ENCODE measurements at regions not wholly inside any gene's neighbourhood (a gene's known extent, or its start where the extent isn't known, plus 50 kb on each side); places are given as distances from the start of the nearest gene placed in this dataset.

GRCh38 chr12:30314506-30315100 lies 381.1 kb downstream of the IPO8 start:
- H2BK12ac ChIP-seq (ENCODE audit: low read length in 2 of 2), result no peak overlapping the region
- H3K4me2 ChIP-seq (ENCODE audit: low read length, poor library complexity, severe bottlenecking), result no peak overlapping the region
- no peak overlapping the region for H4K91ac ChIP-seq (ENCODE audit: low read length)
- no peak overlapping the region for H2AK5ac ChIP-seq (ENCODE audit: low read length, severe bottlenecking)
- H3K4ac ChIP-seq (ENCODE audit: low read depth in 1 of 2, low read length in 2 of 2), result no peak overlapping the region
- H2AFZ ChIP-seq (ENCODE audit: low read depth, low read length), result no peak overlapping the region
- no peak overlapping the region for H3K4me3 ChIP-seq (ENCODE audit: insufficient read depth in 1 of 2, low read depth in 1 of 2, low read length in 2 of 2)
- no peak overlapping the region for H2BK5ac ChIP-seq (ENCODE audit: low read depth, low read length, poor library complexity, severe bottlenecking)
- no peaks in the 10 kb centered on the region for H3K4me1 ChIP-seq (ENCODE audit: control insufficient read depth, insufficient read depth, low read depth, low read length)
- no peak overlapping the region for H3K9ac ChIP-seq (ENCODE audit: low read length)
- no peaks in the 10 kb centered on the region for H3K27me3 ChIP-seq (ENCODE audit: control insufficient read depth in 1 of 2, insufficient read depth in 1 of 2, low read length in 2 of 2)
- H3K36me3 ChIP-seq (ENCODE audit: control insufficient read depth in 1 of 2, insufficient read depth in 2 of 2, low read depth in 1 of 2, low read length in 2 of 2), result no peaks in the 10 kb centered on the region
- H3K27ac ChIP-seq (ENCODE audit: low read length, poor library complexity, severe bottlenecking), result no peak overlapping the region
- no peaks in the 10 kb centered on the region for H3K9me3 ChIP-seq (ENCODE audit: control insufficient read depth, low read length)
- no peak overlapping the region for H3K14ac ChIP-seq (ENCODE audit: low read length in 2 of 2)
- no peak overlapping the region for H2BK120ac ChIP-seq (ENCODE audit: low read depth, low read length)
- no peak overlapping the region for H3K18ac ChIP-seq (ENCODE audit: low read depth in 1 of 2, low read length in 2 of 2)
- no peak overlapping the region for H3K23ac ChIP-seq (ENCODE audit: low read length in 2 of 2)
- H4K8ac ChIP-seq (ENCODE audit: low read length), result no peak overlapping the region
- no peaks in the 10 kb centered on the region for H3K79me1 ChIP-seq (replicated peaks; ENCODE audit: low read length, poor library complexity, severe bottlenecking)
- 58% methylated on average over 3 of the region's 5 CpGs for WGBS
- H2BK15ac ChIP-seq (ENCODE audit: low read depth, poor library complexity, severe bottlenecking), result no peak overlapping the region
- DNase-seq, result no peak

GRCh38 chr12:30308010-30308717 lies 387.5 kb downstream of the IPO8 start:
- Histone ChIP-seq H3K27me3 (ENCODE audit: control insufficient read depth in 1 of 2, insufficient read depth in 1 of 2, low read length in 2 of 2) (no peaks in the 10 kb centered on the region), H3K4me3 (ENCODE audit: insufficient read depth in 1 of 2, low read depth in 1 of 2, low read length in 2 of 2) (no peak overlapping the region)

GRCh38 chr12:30304528-30304927 lies 391.1 kb downstream of the IPO8 start:
- no peaks in the 10 kb centered on the region for H3K4me1 ChIP-seq (ENCODE audit: control insufficient read depth, insufficient read depth, low read depth, low read length)
- no peak overlapping the region for H3K23ac ChIP-seq (ENCODE audit: low read length in 2 of 2)
- H3K27ac ChIP-seq (ENCODE audit: low read length, poor library complexity, severe bottlenecking), result no peak overlapping the region
- H2BK15ac ChIP-seq (ENCODE audit: low read depth, poor library complexity, severe bottlenecking), result no peak overlapping the region
- no peak for DNase-seq
- H3K9ac ChIP-seq (ENCODE audit: low read length), result no peak overlapping the region
- no peaks in the 10 kb centered on the region for H3K9me3 ChIP-seq (ENCODE audit: control insufficient read depth, low read length)
- H2AFZ ChIP-seq (ENCODE audit: low read depth, low read length), result no peak overlapping the region
- no peak overlapping the region for H3K4ac ChIP-seq (ENCODE audit: low read depth in 1 of 2, low read length in 2 of 2)
- H2BK12ac ChIP-seq (ENCODE audit: low read length in 2 of 2), result no peak overlapping the region
- H4K8ac ChIP-seq (ENCODE audit: low read length), result no peak overlapping the region
- H2BK120ac ChIP-seq (ENCODE audit: low read depth, low read length), result no peak overlapping the region
- H2AK5ac ChIP-seq (ENCODE audit: low read length, severe bottlenecking), result no peak overlapping the region
- H3K14ac ChIP-seq (ENCODE audit: low read length in 2 of 2), result no peak overlapping the region
- no peak overlapping the region for H3K18ac ChIP-seq (ENCODE audit: low read depth in 1 of 2, low read length in 2 of 2)
- H2BK5ac ChIP-seq (ENCODE audit: low read depth, low read length, poor library complexity, severe bottlenecking), result no peak overlapping the region
- H3K27me3 ChIP-seq (ENCODE audit: control insufficient read depth in 1 of 2, insufficient read depth in 1 of 2, low read length in 2 of 2), result no peaks in the 10 kb centered on the region
- no peak overlapping the region for H3K4me3 ChIP-seq (ENCODE audit: insufficient read depth in 1 of 2, low read depth in 1 of 2, low read length in 2 of 2)
- no peaks in the 10 kb centered on the region for H3K79me1 ChIP-seq (replicated peaks; ENCODE audit: low read length, poor library complexity, severe bottlenecking)
- H3K36me3 ChIP-seq (ENCODE audit: control insufficient read depth in 1 of 2, insufficient read depth in 2 of 2, low read depth in 1 of 2, low read length in 2 of 2), result no peaks in the 10 kb centered on the region
- no peak overlapping the region for H4K91ac ChIP-seq (ENCODE audit: low read length)
- no peak overlapping the region for H3K4me2 ChIP-seq (ENCODE audit: low read length, poor library complexity, severe bottlenecking)

More at GRCh38 chr12:30308010-30308717, 387.5 kb downstream of the IPO8 start:
- H2AFZ ChIP-seq (ENCODE audit: low read depth, low read length), result no peak overlapping the region
- H3K18ac ChIP-seq (ENCODE audit: low read depth in 1 of 2, low read length in 2 of 2), result no peak overlapping the region
- H4K91ac ChIP-seq (ENCODE audit: low read length), result no peak overlapping the region
- no peaks in the 10 kb centered on the region for H3K9me3 ChIP-seq (ENCODE audit: control insufficient read depth, low read length)
- no peak overlapping the region for H3K14ac ChIP-seq (ENCODE audit: low read length in 2 of 2)
- H3K23ac ChIP-seq (ENCODE audit: low read length in 2 of 2), result no peak overlapping the region
- no peaks in the 10 kb centered on the region for H3K36me3 ChIP-seq (ENCODE audit: control insufficient read depth in 1 of 2, insufficient read depth in 2 of 2, low read depth in 1 of 2, low read length in 2 of 2)
- H3K4ac ChIP-seq (ENCODE audit: low read depth in 1 of 2, low read length in 2 of 2), result no peak overlapping the region
- H2AK5ac ChIP-seq (ENCODE audit: low read length, severe bottlenecking), result no peak overlapping the region
- H3K4me1 ChIP-seq (ENCODE audit: control insufficient read depth, insufficient read depth, low read depth, low read length), result no peaks in the 10 kb centered on the region
- no peak overlapping the region for H2BK15ac ChIP-seq (ENCODE audit: low read depth, poor library complexity, severe bottlenecking)
- no peak overlapping the region for H4K8ac ChIP-seq (ENCODE audit: low read length)
- no peaks in the 10 kb centered on the region for H3K79me1 ChIP-seq (replicated peaks; ENCODE audit: low read length, poor library complexity, severe bottlenecking)
- no peak overlapping the region for H3K4me2 ChIP-seq (ENCODE audit: low read length, poor library complexity, severe bottlenecking)
- no peak overlapping the region for H3K27ac ChIP-seq (ENCODE audit: low read length, poor library complexity, severe bottlenecking)
- 45% methylated on average over 1 of the region's 4 CpGs for WGBS
- H2BK12ac ChIP-seq (ENCODE audit: low read length in 2 of 2), result no peak overlapping the region
- H2BK120ac ChIP-seq (ENCODE audit: low read depth, low read length), result no peak overlapping the region
- DNase-seq, result no peak
- H2BK5ac ChIP-seq (ENCODE audit: low read depth, low read length, poor library complexity, severe bottlenecking), result no peak overlapping the region
- H3K9ac ChIP-seq (ENCODE audit: low read length), result no peak overlapping the region

GRCh38 chr12:30301291-30301690 lies 394.4 kb downstream of the IPO8 start:
- no peak overlapping the region for H4K91ac ChIP-seq (ENCODE audit: low read length)
- no peaks in the 10 kb centered on the region for H3K79me1 ChIP-seq (replicated peaks; ENCODE audit: low read length, poor library complexity, severe bottlenecking)
- no peak overlapping the region for H3K14ac ChIP-seq (ENCODE audit: low read length in 2 of 2)
- no peak overlapping the region for H2BK5ac ChIP-seq (ENCODE audit: low read depth, low read length, poor library complexity, severe bottlenecking)
- no peaks in the 10 kb centered on the region for H3K9me3 ChIP-seq (ENCODE audit: control insufficient read depth, low read length)
- no peaks in the 10 kb centered on the region for H3K36me3 ChIP-seq (ENCODE audit: control insufficient read depth in 1 of 2, insufficient read depth in 2 of 2, low read depth in 1 of 2, low read length in 2 of 2)
- H2AK5ac ChIP-seq (ENCODE audit: low read length, severe bottlenecking), result no peak overlapping the region
- H2AFZ ChIP-seq (ENCODE audit: low read depth, low read length), result no peak overlapping the region
- DNase-seq, result no peak
- H4K8ac ChIP-seq (ENCODE audit: low read length), result no peak overlapping the region
- 98% methylated on average over 2 of the region's 2 CpGs for WGBS
- peaks cover 0 to 4% of the 10 kb centered on the region in 2 experiments for H3K27me3 ChIP-seq (ENCODE audit: control insufficient read depth in 1 of 2, insufficient read depth in 1 of 2, low read length in 2 of 2)
- H2BK12ac ChIP-seq (ENCODE audit: low read length in 2 of 2), result no peak overlapping the region
- H3K23ac ChIP-seq (ENCODE audit: low read length in 2 of 2), result no peak overlapping the region
- H3K4me2 ChIP-seq (ENCODE audit: low read length, poor library complexity, severe bottlenecking), result no peak overlapping the region
- no peak overlapping the region for H2BK15ac ChIP-seq (ENCODE audit: low read depth, poor library complexity, severe bottlenecking)
- no peak overlapping the region for H3K27ac ChIP-seq (ENCODE audit: low read length, poor library complexity, severe bottlenecking)
- H3K4me3 ChIP-seq (ENCODE audit: insufficient read depth in 1 of 2, low read depth in 1 of 2, low read length in 2 of 2), result no peak overlapping the region
- no peak overlapping the region for H3K4ac ChIP-seq (ENCODE audit: low read depth in 1 of 2, low read length in 2 of 2)
- H3K9ac ChIP-seq (ENCODE audit: low read length), result no peak overlapping the region
- H2BK120ac ChIP-seq (ENCODE audit: low read depth, low read length), result no peak overlapping the region
- no peaks in the 10 kb centered on the region for H3K4me1 ChIP-seq (ENCODE audit: control insufficient read depth, insufficient read depth, low read depth, low read length)
- no peak overlapping the region for H3K18ac ChIP-seq (ENCODE audit: low read depth in 1 of 2, low read length in 2 of 2)

Data from mesenchymal stem cell (in vitro differentiated cells and primary cell).